MM.1S (cell line): ENCODE measurements at regions not wholly inside any gene's neighbourhood (a gene's known extent, or its start where the extent isn't known, plus 50 kb on each side); places are given as distances from the start of the nearest gene placed in this dataset.

Experiments used
- DNase-seq: peaks from one replicate; pipeline ENCODE4 v3.0.0-alpha.2; 2015
- H2AFZ ChIP-seq: fragments of 300-600 bp; sonication (generic); 2 replicates; pipeline ENCODE4 v1.6.0; 2016; ENCODE audit warnings: antibody characterized with exemption, low read length
- H3F3A ChIP-seq: fragments of 300-600 bp; sonication (generic); 2 replicates; pipeline ENCODE4 v1.6.1; 2016; ENCODE audit warnings: mild to moderate bottlenecking, antibody characterized with exemption, low read length, moderate library complexity, mixed read lengths; ENCODE audit not compliant: insufficient read depth
- H3K27ac ChIP-seq: fragments of 300-600 bp; sonication (generic); 2 replicates; pipeline ENCODE4 v1.5.1; 2016; ENCODE audit warnings: mild to moderate bottlenecking, low read length
- H3K27me3 ChIP-seq: fragments of 300-600 bp; sonication (generic); replicated peaks from 2 replicates; pipeline ENCODE4 v1.6.0; 2016; ENCODE audit warnings: low read length; ENCODE audit not compliant: insufficient read depth
- H3K36me3 ChIP-seq: fragments of 300-600 bp; sonication (generic); replicated peaks from 2 replicates; pipeline ENCODE4 v1.6.1; 2016; ENCODE audit warnings: mild to moderate bottlenecking, low read length, mixed read lengths; ENCODE audit not compliant: insufficient read depth
- H3K4me1 ChIP-seq: fragments of 300-600 bp; sonication (generic); 2 replicates; pipeline ENCODE4 v1.6.1; 2016; ENCODE audit warnings: low read length, mixed read lengths
- H3K4me2 ChIP-seq: fragments of 300-600 bp; sonication (generic); 2 replicates; pipeline ENCODE4 v1.6.0; 2016; ENCODE audit warnings: low read depth, low read length
- H3K4me3 ChIP-seq: fragments of 300-600 bp; sonication (generic); 2 replicates; pipeline ENCODE4 v1.5.1; 2016; ENCODE audit warnings: low read length, mixed read lengths
- H3K79me2 ChIP-seq: fragments of 300-600 bp; sonication (generic); 2 replicates; pipeline ENCODE4 v1.6.1; 2016; ENCODE audit warnings: mixed run types, low read length, mixed read lengths
- H3K9ac ChIP-seq: fragments of 300-600 bp; sonication (generic); 2 replicates; pipeline ENCODE4 v1.6.1; 2016; ENCODE audit warnings: low read length, mixed read lengths
- H3K9me2 ChIP-seq: fragments of 300-600 bp; sonication (generic); replicated peaks from 2 replicates; pipeline ENCODE4 v1.6.1; 2016; ENCODE audit warnings: mild to moderate bottlenecking, low read length, mixed read lengths; ENCODE audit not compliant: insufficient read depth
- H3K9me3 ChIP-seq: fragments of 300-600 bp; sonication (generic); replicated peaks from 2 replicates; pipeline ENCODE4 v1.6.1; 2016; ENCODE audit warnings: mild to moderate bottlenecking, low read length, mixed read lengths; ENCODE audit not compliant: insufficient read depth
- H4K20me1 ChIP-seq: fragments of 300-600 bp; sonication (generic); 2 replicates; pipeline ENCODE4 v1.6.1; 2016; ENCODE audit warnings: mild to moderate bottlenecking, low read length, moderate library complexity, mixed read lengths; ENCODE audit not compliant: insufficient read depth
- EZH2 ChIP-seq: fragments of 300-600 bp; sonication (generic); optimal IDR thresholded peaks from 2 replicates; pipeline ENCODE3; 2017; ENCODE audit warnings: low read depth, mild to moderate bottlenecking, antibody characterized with exemption, low read length, mixed read lengths
- EZH2phosphoT487 ChIP-seq: fragments of 300-600 bp; sonication (generic); IDR thresholded peaks from 2 replicates; pipeline ENCODE4 v1.6.1; 2018; ENCODE audit warnings: antibody characterized with exemption, low read length
- TF ChIP-seq, protein P1 (sequence below): fragments of 300-600 bp; sonication (generic); IDR thresholded peaks from 2 replicates; pipeline ENCODE4 v1.5.1; 2016; ENCODE audit warnings: antibody characterized with exemption, low read length, mixed read lengths

DNA sequence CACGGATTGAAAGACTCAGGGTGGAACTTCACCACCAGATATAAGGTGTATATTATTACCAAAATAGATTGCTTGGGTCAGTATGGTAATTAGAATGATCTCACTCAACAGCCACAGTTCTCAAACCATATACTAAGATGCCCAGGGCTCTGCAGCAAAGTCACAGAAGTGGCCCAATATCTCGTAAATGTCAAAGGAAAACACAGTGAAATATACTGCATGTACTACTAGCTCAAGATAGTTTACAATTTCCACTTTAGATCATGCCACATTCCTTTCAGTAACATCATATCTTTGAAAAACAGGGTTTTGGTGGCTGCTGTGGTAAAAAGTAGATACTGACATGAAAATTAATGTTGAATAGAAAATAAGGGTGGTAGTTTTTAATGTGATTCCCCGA, 180.3 kb upstream of the ATP1B1 start:
- TF ChIP-seq EZH2 (no peak), EZH2phosphoT487 (no peak)
- TF ChIP-seq, protein P1, sequence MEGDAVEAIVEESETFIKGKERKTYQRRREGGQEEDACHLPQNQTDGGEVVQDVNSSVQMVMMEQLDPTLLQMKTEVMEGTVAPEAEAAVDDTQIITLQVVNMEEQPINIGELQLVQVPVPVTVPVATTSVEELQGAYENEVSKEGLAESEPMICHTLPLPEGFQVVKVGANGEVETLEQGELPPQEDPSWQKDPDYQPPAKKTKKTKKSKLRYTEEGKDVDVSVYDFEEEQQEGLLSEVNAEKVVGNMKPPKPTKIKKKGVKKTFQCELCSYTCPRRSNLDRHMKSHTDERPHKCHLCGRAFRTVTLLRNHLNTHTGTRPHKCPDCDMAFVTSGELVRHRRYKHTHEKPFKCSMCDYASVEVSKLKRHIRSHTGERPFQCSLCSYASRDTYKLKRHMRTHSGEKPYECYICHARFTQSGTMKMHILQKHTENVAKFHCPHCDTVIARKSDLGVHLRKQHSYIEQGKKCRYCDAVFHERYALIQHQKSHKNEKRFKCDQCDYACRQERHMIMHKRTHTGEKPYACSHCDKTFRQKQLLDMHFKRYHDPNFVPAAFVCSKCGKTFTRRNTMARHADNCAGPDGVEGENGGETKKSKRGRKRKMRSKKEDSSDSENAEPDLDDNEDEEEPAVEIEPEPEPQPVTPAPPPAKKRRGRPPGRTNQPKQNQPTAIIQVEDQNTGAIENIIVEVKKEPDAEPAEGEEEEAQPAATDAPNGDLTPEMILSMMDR: no peak

DNA sequence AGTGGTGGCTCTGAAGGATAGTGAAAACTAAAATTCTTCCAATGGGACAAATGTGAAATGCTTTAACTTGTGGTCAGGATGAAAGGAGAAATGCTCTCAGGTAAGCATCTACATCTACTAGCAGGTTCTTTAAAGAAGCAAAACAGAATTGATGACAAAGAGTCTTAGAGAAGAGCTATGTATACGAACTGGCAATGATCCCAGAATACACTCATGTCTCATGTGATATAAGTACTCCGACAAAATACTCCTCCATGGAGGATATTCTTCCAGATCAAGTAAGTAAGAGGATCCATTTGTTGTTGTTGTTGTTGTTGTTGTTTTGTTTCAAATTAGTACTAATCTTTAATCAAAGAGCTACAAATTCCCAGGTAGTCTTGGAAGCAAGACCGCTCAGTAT, 174.0 kb upstream of the ATP1B1 start:
- Histone ChIP-seq H3K9me3 (no peaks in the 10 kb centered on the region), H3K27me3 (no peaks in the 10 kb centered on the region), H3K9ac (no peak overlapping the region), H3K36me3 (no peaks in the 10 kb centered on the region), H3F3A (no peaks in the 10 kb centered on the region), H3K27ac (no peak overlapping the region), H3K4me3 (no peak overlapping the region), H3K4me1 (no peaks in the 10 kb centered on the region), H2AFZ (no peak overlapping the region), H3K79me2 (no peaks in the 10 kb centered on the region), H3K9me2 (no peaks in the 10 kb centered on the region), H3K4me2 (no peak overlapping the region), H4K20me1 (no peaks in the 10 kb centered on the region)
- TF ChIP-seq EZH2: no peak
- TF ChIP-seq EZH2phosphoT487: no peak
- TF ChIP-seq, protein P1: no peak
- DNase-seq: no peak

More for the DNA sequence above, 180.3 kb upstream of the ATP1B1 start:
- Histone ChIP-seq H3K9me2 (no peaks in the 10 kb centered on the region), H3K27me3 (no peaks in the 10 kb centered on the region), H3K4me3 (no peak overlapping the region), H4K20me1 (no peaks in the 10 kb centered on the region), H3K27ac (no peak overlapping the region), H3K4me1 (0 out of 2 replicates have a peak, but pooled peaks cover 4% of the 10 kb centered on the region), H3K9me3 (no peaks in the 10 kb centered on the region), H3K36me3 (no peaks in the 10 kb centered on the region), H2AFZ (no peak overlapping the region), H3F3A (no peaks in the 10 kb centered on the region), H3K4me2 (no peak overlapping the region), H3K79me2 (no peaks in the 10 kb centered on the region), H3K9ac (no peak overlapping the region)
- no peak for DNase-seq

DNA sequence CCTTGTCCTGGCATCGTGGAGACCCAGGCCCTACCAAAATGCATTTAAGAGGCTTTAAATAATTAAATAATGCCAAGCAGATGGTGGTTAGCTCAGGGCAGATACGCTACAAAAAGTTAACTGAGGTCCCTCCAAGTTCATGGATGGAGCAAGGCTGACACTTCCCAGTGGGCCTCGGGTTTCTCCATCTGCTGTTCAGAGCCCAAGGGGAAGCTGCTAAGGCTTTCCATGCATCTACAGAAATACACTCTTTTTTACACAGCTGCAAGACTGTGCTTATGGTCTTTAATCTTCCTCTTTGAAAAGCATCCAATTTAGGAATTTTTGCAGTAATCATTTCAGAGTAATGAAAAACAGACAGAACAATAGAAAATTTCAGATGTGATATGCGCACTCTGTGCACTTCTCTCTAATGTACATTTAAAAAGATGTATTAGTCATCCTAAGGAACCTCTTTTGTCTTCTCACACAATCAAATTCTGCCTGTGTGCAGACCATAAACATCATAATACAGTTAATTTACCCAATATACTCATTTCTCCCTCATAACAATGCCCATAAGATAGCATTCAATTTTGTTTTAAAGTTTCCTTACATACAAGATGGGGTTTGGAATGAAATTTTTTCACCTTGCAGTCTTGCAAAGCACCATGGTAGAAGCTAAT, 173.2 kb upstream of the ATP1B1 start:
- H3K27ac ChIP-seq: no peak overlapping the region
- H3K4me3 ChIP-seq: no peak overlapping the region
- no peaks in the 10 kb centered on the region for H3K9me2 ChIP-seq
- H3K9me3 ChIP-seq: no peaks in the 10 kb centered on the region
- H4K20me1 ChIP-seq: no peaks in the 10 kb centered on the region
- no peaks in the 10 kb centered on the region for H3K79me2 ChIP-seq
- H2AFZ ChIP-seq: no peak overlapping the region
- no peak overlapping the region for H3K4me2 ChIP-seq
- no peaks in the 10 kb centered on the region for H3K36me3 ChIP-seq
- TF ChIP-seq, protein P1: no peak
- TF ChIP-seq EZH2 (no peak), EZH2phosphoT487 (no peak)
- H3K4me1 ChIP-seq: no peaks in the 10 kb centered on the region
- H3K9ac ChIP-seq: no peak overlapping the region
- DNase-seq: no peak
- no peaks in the 10 kb centered on the region for H3F3A ChIP-seq
- H3K27me3 ChIP-seq: no peaks in the 10 kb centered on the region
